GM19455 (cell line): ENCODE measurements at regions not wholly inside any gene's neighbourhood (a gene's known extent, or its start where the extent isn't known, plus 50 kb on each side); places are given as distances from the start of the nearest gene placed in this dataset.

Source experiments
- ATAC-seq: cut with Tn5 transposase; IDR thresholded peaks from one replicate; pipeline ENCODE4 v1.9.1; 2021; ENCODE audit not compliant: unreplicated experiment

DNA sequence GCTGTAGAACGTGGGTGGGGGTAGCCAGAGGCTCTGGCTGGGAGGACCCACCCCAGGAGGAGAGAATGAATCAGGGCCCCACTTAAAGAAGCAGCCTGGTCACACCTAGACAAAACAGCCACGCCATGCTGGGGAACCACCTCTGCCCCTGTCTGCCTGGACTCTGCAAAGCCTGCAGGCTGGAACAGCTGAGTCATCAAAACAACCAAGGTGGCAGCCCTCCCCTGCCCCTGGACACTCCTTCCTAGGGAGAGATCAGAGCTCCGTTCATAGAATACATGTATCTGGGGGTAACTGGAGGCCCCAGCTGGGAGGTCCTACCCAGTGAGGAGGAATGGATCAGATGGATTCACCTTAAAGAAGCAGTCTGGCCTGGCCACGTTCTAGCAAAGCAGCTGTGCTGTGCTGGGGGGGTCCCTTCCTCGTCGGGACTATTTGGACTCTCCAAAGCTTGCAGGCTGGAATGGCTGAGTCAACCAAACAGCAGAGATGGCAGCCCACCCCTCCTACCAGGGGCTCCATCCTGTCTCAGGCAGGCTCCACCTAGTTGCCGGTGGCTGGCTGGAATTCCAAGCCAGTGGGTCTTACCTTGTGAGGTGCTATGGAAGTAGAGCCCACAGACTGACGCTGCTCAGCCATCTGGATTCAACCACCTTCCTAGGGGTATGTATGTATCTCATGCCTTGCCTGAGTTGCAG, 50.5 kb upstream of the NT5C1B start:
- no peak for ATAC-seq
